Hematopoietic multipotent progenitor cell treated with erythropoietin and hydrocortisone succinate and interleukin-3 and kit ligand, for 17 days (in vitro differentiated cells): ENCODE measurements at regions not wholly inside any gene's neighbourhood (a gene's known extent, or its start where the extent isn't known, plus 50 kb on each side); places are given as distances from the start of the nearest gene placed in this dataset.

Source experiments
- DNase-seq: peaks from one replicate; pipeline ENCODE4 v3.0.0-alpha.2; 2015; ENCODE audit warnings: low spot score

- DNase-seq, result no peak
Measured at GRCh38 chr12:22900401-22900800, 275.4 kb downstream of the ETNK1 start.

GRCh38 chr12:22904485-22904884 is 279.5 kb downstream of the ETNK1 start:
- DNase-seq, result no peak

- DNase-seq, result no peak
Measured at GRCh38 chr12:22916241-22916640, 291.3 kb downstream of the ETNK1 start.

DNA sequence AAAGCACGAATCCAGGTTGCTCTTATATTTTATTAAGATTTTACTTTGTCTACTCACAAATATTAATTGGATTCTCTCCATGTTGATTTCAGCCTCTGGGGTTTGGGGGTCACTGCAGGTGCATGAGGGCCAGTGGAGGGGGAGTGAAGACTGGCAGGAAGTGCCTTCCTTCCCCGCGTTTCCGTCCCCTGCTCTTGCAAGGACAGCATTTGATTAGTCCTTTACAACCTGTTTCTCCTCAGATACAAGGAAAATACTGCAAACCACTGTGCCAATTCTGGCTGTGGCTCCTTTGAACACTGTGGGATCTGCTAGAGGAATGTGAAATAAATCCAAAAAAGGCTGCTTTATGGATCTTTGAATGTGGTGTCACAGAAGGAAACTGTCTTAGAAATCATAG is 291.8 kb downstream of the ETNK1 start:
- no peak for DNase-seq

- no peak for DNase-seq
Measured at GRCh38 chr12:22919883-22920282, 294.9 kb downstream of the ETNK1 start.

DNA sequence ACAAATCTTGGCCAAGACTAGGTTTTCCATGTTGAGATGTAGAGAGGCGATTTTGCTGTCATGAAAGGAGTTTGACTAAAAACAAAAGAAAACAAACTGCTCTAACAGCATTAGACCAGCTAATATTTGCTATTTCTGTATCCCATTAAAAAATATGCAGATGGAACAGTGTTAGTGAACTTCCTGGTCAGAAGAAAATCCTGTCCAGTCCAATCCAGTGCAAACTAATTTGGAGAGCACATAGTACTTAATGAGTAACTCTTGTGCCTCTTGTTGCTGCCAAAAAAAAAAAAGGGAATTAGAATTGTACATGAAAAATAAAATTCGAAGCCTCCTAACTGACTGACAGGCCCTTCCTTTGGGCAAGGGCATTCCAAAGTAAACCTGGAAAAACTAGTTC is 298.8 kb downstream of the ETNK1 start:
- no peak for DNase-seq

GRCh38 chr12:22924391-22924790 is 299.4 kb downstream of the ETNK1 start:
- DNase-seq, result no peak

DNA sequence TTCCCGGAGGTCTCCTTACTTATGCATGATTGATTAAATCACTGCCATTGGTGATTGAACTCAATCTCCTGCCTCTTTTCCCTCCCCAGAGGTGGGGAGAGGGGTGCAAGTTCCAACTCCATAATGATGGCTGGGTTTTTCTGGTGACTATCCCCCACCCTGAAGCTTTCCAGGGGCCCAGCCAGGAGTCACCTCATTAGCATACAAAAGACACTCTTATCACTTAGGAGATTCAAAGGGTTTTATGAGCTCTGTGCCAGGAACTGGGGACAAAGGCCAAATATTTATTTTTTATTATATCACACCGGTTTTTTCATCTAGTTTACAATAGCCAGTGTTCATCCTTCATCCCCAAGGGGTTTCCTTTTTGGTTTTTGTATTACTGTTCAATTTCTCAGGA is 300.7 kb downstream of the ETNK1 start:
- DNase-seq, result no peak

DNA sequence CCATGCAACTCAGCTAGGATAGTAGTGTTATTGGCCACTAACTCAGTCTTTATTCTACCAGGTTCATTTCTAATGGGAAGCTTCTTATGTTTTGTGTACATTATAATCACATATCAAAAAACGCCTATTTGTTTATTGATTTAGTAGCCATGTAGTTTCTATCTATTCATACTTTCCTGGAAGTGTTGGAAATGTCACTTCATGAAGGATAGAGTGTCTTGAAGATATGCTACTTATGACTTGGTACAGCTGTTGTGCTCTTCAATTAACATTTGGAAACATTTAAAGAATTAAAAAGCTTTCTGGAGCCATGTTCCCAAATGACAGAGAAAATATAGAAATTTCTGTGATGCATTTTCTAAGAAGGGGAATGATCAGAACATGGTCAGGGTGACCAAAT is 307.5 kb downstream of the ETNK1 start:
- DNase-seq, result no peak

GRCh38 chr12:22935090-22935489 is 310.1 kb downstream of the ETNK1 start:
- DNase-seq, result no peak

GRCh38 chr12:22935501-22935900 is 310.5 kb downstream of the ETNK1 start:
- no peak for DNase-seq

GRCh38 chr12:22938323-22938722 is 313.4 kb downstream of the ETNK1 start:
- DNase-seq, result no peak

DNA sequence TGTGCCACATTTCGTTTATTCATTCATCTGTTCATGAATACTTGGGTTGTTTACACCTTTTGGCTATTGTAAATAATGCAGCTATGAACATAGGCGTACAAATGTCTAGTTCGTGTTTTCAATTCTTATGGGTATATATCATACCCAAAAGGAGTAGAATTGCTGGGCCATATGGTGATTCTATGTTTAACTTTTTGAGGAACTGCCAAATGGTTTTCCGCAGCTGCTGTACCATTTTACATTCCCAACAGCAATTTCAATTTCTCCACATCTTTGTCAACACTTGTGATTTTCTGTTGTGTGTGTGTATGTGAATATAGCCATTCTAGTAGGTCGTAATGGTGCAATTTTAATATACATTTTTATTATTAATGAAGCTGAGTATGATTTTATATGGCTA is 326.2 kb downstream of the ETNK1 start:
- no peak for DNase-seq

GRCh38 chr12:22956690-22957089 is 331.7 kb downstream of the ETNK1 start:
- DNase-seq, result no peak

GRCh38 chr12:22967171-22967570 is 342.2 kb downstream of the ETNK1 start:
- no peak for DNase-seq

GRCh38 chr12:22969521-22969920 is 344.6 kb downstream of the ETNK1 start:
- no peak for DNase-seq

- DNase-seq, result no peak
Measured at GRCh38 chr12:22971247-22971646, 346.3 kb downstream of the ETNK1 start.

GRCh38 chr12:22971701-22972191 is 346.8 kb downstream of the ETNK1 start:
- no peak for DNase-seq

- DNase-seq, result no peak
Measured at GRCh38 chr12:22974865-22975264, 349.9 kb downstream of the ETNK1 start.

DNA sequence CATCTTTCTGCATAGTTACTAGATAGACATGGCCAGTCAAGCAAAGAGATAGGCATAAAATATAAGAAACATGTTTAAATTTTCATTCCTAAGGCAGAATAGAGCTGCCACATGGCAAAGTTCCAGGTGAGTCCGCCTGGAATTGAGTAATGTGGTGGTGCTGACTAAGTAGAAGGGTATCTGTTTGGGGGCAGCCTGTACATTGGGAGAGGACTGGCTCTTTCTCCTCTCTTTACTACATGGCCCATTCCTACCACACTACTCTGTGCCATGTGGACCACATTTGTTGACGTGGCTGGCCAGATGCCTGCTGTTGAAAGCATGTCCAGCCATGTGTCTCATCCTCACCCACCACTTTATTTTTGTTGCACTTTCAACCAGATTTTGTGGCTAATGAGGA is 354.0 kb downstream of the ETNK1 start:
- DNase-seq, result no peak

DNA sequence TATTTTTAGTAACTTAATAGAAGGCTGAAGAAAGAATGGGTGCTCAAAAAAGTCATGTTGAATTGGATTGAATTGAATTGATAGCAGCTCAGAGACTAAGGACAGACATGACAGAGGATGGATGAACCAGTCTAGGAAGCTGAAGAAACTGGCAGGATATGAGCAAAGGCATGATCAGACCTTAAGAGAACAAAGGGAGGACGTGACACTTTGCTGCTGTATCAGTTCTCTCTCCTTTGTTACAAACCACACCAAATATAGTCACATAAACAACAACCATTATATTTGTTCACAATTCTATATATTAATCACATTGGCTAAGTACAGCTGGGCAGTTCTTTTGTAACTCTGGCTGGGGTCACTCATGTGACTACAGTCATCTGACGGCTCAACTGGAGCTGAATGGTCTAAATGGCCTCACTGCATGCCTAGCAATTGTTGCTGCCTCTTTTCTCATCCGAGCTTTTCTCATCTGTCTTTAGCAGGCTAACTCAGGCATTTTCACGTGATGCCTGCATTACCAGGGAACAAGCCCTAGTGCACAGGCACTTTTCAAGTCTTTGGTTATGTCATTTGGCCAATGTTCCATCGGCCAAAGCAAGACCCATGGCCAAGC is 355.0 kb downstream of the ETNK1 start:
- DNase-seq, result no peak

- no peak for DNase-seq
Measured at GRCh38 chr12:22981711-22982110, 356.7 kb downstream of the ETNK1 start.

GRCh38 chr12:22982635-22983034 is 357.7 kb downstream of the ETNK1 start:
- no peak for DNase-seq

DNA sequence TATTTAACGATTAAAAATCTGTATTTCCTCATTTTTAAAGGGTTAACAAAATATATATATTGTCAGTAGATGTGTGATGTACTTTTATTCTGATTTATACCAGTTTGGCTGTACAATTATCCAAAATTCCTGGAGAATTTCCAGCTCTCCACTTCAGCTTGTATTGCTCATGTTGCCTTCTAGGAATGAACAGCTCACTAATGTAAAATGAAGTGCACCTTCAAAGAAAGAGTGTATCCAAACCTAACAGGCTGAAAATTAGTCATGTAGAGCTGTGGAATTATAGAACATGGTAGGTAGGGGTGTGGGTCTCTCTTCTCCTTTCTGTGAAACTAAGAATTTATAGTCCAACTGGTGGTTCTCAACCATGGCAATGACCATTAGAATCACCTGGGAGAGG is 362.0 kb downstream of the ETNK1 start:
- DNase-seq, result no peak

DNA sequence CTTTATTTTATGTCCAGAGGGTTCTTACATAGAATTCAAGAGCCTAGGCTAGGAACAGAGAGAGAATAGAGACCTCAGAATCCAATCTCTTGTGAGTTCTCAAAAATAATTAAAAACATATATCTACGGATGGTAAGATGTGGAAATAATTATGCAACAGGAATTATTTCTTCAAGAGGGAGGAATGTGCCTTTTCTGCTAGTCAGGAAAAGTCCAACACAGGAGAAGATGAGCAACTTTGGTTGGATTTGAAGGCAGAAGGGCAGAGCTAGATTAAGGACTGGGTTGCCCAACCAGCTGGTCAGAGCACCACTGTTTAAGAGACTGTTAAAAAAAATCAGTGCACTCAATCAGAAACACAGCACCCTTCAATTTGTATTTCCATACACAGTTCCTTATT is 365.5 kb downstream of the ETNK1 start:
- DNase-seq, result no peak
